ENCODE measurements at regions not wholly inside any gene's neighbourhood (a gene's known extent, or its start where the extent isn't known, plus 50 kb on each side); places are given as distances from the start of the nearest gene placed in this dataset.

GRCh38 chrX:34528081-34528480, 129.0 kb downstream of the TMEM47 start:
- no peak for TF ChIP-seq CTCF (IDR thresholded peaks at IDR 0.05; ENCODE audit: partially characterized antibody, unreplicated experiment)
- DNase-seq = no peak
- Mint-ChIP-seq H3K4me3 (ENCODE audit: unreplicated experiment) (no peak overlapping the region), H3K27me3 (ENCODE audit: unreplicated experiment) (no peaks in the 10 kb centered on the region), H3K4me1 (ENCODE audit: low read depth, unreplicated experiment) (no peaks in the 10 kb centered on the region), H3K36me3 (ENCODE audit: unreplicated experiment) (no peaks in the 10 kb centered on the region), H3K9me3 (ENCODE audit: unreplicated experiment) (no peaks in the 10 kb centered on the region), H3K27ac (ENCODE audit: unreplicated experiment) (no peak overlapping the region)

DNA sequence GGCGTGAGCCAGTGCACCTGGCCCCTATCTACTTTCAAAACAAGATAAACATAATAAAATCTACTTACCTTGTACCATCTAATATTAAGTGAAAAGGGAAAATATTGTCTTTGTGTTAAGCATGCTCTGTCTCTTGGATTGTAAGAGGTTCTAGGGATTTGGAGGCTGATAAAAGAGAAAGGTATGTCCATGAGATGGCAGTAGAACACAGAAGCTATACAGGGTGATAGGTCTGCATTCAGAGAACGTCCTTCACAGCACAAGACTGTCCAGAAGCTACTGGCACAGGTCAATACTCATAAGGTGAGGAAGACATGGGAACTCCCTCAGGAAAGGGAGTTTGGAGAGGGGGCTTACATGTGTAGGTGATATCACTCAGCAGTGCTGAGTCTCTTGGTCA, 135.5 kb downstream of the TMEM47 start:
- no peaks in the 10 kb centered on the region for H3K4me1 Mint-ChIP-seq (ENCODE audit: low read depth, unreplicated experiment)
- no peaks in the 10 kb centered on the region for H3K9me3 Mint-ChIP-seq (ENCODE audit: unreplicated experiment)
- H3K36me3 Mint-ChIP-seq (ENCODE audit: unreplicated experiment) = no peaks in the 10 kb centered on the region
- H3K27ac Mint-ChIP-seq (ENCODE audit: unreplicated experiment) = no peak overlapping the region
- no peak for DNase-seq
- no peaks in the 10 kb centered on the region for H3K27me3 Mint-ChIP-seq (ENCODE audit: unreplicated experiment)
- H3K4me3 Mint-ChIP-seq (ENCODE audit: unreplicated experiment) = no peak overlapping the region
- TF ChIP-seq CTCF (IDR thresholded peaks at IDR 0.05; ENCODE audit: partially characterized antibody, unreplicated experiment) = no peak

DNA sequence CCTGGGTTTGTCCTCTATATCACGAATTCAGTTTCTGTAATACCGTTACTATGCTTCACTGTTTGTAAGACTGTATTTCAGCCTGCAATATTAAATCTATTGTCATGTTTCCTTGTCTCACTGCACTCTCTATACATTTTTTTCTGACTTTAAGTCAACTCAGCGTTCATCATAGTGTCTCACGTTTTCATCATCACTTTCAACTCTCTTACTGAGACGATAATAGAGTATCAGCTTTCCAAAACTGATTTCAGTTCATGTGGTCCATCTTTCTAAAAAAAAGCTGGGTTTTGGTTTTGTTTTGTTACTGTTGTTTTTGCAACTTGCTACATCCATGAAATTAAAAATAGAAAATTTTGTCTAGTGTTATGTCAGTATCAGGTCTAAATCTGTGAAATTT, 147.7 kb downstream of the TMEM47 start:
- H3K36me3 Mint-ChIP-seq (ENCODE audit: unreplicated experiment) = no peaks in the 10 kb centered on the region
- H3K9me3 Mint-ChIP-seq (ENCODE audit: unreplicated experiment) = no peaks in the 10 kb centered on the region
- H3K4me3 Mint-ChIP-seq (ENCODE audit: unreplicated experiment) = no peak overlapping the region
- H3K27me3 Mint-ChIP-seq (ENCODE audit: unreplicated experiment) = no peaks in the 10 kb centered on the region
- DNase-seq = no peak
- no peaks in the 10 kb centered on the region for H3K4me1 Mint-ChIP-seq (ENCODE audit: low read depth, unreplicated experiment)
- TF ChIP-seq CTCF (IDR thresholded peaks at IDR 0.05; ENCODE audit: partially characterized antibody, unreplicated experiment) = no peak
- H3K27ac Mint-ChIP-seq (ENCODE audit: unreplicated experiment) = no peak overlapping the region

DNA sequence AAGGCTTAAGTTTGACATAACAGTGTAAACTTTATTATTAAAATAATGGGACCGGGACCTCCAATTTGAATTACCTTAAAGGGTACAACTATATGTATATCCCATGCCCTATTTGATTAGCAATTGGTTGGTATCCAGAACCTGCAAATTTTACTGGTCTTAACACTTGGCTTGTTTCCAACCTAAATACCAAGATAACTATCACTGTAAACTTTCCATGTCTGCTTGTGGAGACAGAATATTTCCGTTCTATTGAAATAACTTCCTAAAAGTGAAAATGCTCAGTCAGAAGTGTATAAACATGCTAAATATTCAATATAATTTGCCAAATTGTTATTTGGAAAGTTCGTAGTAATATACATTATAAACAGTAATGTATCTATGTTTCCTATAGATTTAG, 154.0 kb downstream of the TMEM47 start:
- no peak for DNase-seq
- Mint-ChIP-seq H3K27me3 (ENCODE audit: unreplicated experiment) (no peaks in the 10 kb centered on the region), H3K36me3 (ENCODE audit: unreplicated experiment) (no peaks in the 10 kb centered on the region), H3K4me3 (ENCODE audit: unreplicated experiment) (no peak overlapping the region), H3K27ac (ENCODE audit: unreplicated experiment) (no peak overlapping the region), H3K9me3 (ENCODE audit: unreplicated experiment) (no peaks in the 10 kb centered on the region), H3K4me1 (ENCODE audit: low read depth, unreplicated experiment) (no peaks in the 10 kb centered on the region)
- TF ChIP-seq CTCF (IDR thresholded peaks at IDR 0.05; ENCODE audit: partially characterized antibody, unreplicated experiment) = no peak

GRCh38 chrX:34493086-34493485, 164.0 kb downstream of the TMEM47 start:
- no peaks in the 10 kb centered on the region for H3K27me3 Mint-ChIP-seq (ENCODE audit: unreplicated experiment)
- H3K4me1 Mint-ChIP-seq (ENCODE audit: low read depth, unreplicated experiment) = no peaks in the 10 kb centered on the region
- no peaks in the 10 kb centered on the region for H3K36me3 Mint-ChIP-seq (ENCODE audit: unreplicated experiment)
- no peaks in the 10 kb centered on the region for H3K9me3 Mint-ChIP-seq (ENCODE audit: unreplicated experiment)
- H3K27ac Mint-ChIP-seq (ENCODE audit: unreplicated experiment) = no peak overlapping the region
- TF ChIP-seq CTCF (IDR thresholded peaks at IDR 0.05; ENCODE audit: partially characterized antibody, unreplicated experiment) = no peak
- H3K4me3 Mint-ChIP-seq (ENCODE audit: unreplicated experiment) = no peak overlapping the region
- DNase-seq = no peak

All from glutamatergic neuron (in vitro differentiated cells).